Right kidney (tissue), 1 donor: ENCODE measurements at regions not wholly inside any gene's neighbourhood (a gene's known extent, or its start where the extent isn't known, plus 50 kb on each side); places are given as distances from the start of the nearest gene placed in this dataset.
"Not testable (repeated sequence)": the region's sequence is repeated elsewhere in the genome, so short reads cannot be mapped to it uniquely, and the experiment has no call there.

ENCODE experiments used
- DNase-seq: peaks from one replicate; pipeline ENCODE4 v3.0.0-alpha.2; 2016

DNA sequence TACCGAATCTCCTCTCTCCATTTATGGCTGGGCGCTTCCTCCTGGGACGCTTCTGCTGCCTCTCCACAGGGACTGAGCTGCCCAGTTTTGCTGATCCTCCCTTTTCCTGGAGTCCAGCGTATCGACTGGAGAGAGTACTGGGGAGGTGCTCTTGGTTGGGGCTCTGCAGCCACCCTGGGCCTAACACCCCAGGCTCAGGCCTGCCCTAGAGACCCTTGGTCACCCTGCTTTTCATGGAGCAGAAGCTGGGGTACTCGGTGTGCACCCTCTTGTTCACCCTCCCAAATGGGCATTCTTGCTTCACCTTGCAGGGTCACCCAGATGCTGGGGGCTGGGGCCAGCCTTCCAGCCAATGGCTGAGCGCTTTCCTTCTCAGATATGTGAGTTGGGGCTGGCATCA lies 88.8 kb upstream of the RET start:
- DNase-seq = no peak

DNA sequence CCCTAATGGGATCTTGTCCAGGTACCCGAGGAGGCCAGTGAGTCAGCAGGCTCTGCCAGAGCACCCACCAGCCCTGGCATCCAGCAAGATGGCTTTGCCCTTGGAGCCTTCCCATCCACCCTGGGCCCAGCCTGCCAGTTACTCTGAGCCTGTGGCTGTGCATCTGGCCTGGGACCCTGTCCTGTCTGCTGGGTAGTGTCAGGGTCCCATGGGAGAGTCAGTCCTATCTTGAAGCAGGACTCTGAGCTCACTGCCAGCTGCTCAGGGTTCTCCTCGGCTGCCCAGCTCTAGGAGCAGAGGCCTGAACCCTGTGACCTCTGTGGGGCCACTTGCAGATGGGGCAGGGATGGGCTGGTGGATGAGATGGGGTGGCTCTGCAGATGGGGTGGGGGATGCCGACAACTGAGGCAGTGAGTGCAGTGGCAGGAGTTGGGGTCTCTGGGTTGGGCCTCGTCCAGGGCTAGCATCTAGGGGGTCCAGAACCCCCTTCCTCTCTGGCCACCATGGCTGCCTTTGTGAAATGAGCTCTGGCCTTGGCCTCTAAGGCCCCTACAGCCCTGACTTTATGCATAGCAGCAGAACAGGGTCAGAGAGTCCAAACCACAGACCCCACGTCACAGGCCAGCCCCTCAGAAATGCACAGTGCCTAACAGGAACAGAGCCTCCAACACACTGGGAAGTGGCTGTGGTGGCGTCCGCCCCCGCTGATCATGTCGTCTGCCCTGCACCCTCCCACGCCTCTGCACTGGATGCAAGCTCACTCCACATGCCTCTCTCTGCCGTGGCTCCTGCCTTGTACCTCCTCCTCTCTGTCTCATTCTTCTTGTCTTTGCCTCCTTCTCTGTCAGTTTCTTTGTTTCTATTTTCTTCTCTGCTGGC lies 88.1 kb upstream of the RET start:
- DNase-seq = peak; percentile 28

DNA sequence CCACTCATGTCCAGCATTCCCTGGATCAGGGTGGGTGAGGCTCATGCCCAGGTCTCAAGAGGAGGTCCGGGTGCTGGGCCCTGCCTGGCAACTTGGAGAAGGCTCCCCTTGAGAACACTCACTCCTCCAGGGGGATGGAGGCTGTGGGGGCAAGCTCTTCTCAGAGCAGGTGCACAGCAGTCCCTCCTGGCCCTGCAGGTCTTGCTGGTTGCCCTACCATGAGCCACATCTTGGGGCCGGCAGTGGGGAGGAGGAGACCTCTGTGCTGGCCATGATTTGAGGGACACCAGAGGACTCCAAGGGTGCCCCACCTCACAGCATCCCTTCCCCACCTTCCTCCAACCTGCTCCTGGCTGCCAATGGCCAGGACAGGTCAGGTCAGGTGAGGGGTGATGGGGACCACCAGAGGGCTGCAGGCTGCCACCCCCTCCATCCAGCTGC lies 87.4 kb upstream of the RET start:
- DNase-seq = no peak

DNA sequence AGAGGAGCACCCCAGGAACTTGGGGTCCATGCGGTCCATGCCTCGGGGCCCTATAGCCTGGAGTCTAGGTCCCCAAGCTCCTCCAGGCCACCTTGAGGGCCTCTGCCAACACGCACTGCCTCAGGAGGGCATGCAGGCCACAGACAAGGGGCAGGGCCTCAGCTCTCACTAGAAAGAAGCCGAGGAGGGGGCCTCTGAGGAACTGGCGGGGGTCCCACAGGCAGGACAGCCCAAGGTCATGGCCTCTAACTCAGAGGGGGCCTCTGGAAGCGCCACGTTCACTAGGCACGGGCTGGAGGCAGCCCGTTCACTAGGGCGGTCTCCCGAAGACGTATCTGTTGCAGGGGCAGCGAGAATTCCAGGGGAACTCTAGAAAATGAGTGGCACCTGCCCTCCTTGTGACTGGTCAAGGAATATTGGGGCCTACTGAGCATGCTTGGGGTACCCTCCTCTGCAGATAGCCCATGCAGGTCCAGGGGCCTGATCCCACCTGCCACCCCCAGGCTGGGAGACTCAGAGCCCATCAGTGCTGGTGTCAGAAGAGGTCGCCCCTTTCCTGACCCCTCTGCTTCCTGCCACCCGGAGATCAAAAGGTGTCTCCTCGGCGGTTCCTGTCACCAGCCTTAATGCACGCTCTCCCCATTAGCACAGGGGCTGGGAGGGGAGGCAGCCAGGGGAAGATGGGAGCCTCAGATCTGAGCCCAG lies 86.7 kb upstream of the RET start:
- DNase-seq = no peak

DNA sequence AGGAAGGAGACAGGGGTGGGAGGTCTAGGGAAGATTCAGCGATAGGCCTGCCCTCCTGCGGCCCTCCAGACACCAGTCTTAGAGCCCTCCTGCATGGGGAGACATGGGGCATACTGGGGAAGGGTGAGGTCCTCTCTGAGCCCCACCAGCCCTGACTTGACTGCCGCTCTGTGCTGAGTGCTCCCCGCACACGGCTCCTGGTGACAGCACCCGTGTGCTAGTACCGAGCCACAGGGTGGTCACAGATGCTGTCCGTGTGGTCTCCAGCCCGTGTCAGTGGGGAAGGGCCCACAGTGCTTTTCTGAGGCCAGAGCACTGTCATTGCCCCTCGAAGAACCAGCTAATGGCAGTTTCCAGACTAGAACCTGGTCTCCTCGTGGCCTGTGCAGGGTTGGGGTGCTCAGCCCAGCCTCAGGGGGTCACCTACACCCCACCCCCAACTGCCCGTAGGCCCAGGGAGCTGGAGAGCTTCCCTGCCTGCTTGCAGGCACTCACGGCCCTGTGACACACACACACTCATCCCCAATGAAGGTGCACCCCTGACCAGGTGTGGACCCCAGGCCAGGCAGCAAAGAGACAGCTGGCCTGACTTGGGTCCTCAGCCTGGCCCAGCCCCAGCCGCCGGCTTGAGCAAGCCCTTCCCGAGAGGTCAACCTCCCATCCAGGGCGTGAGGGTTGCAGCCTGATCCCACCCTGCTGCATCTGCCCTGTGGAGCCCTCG lies 86.0 kb upstream of the RET start:
- DNase-seq = no peak

DNA sequence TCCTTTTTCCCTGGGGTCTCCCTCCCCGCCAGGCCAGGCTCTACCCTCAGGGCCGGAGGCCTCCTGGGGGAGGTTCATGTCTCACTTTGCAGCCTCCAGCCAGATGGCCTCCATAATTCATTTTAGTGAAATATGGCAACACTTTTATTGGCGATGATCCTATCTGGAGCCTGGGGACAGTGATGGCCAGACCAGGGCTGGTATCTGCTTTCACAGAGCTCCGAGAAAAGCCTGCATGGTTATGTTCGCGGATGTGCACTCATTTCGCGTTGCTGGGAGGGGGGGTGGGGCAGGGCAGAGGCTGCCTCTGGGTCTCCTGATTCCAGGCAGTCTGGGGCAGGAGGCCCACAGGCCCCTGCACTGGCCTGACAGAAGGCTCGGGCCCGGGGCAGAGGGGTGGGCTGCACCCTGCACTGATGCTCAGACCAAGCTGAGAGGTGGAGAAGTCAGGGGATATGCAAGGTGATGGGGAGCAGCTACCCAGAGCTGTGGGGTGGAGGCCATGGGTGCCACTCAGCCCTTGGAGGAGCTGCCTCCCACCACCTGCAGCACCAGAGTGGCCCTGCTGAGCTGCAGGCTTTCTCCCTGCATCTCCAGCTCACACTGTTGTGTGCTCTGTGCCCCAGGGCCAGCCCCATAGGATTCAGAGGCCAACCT lies 85.3 kb upstream of the RET start:
- no peak for DNase-seq

DNA sequence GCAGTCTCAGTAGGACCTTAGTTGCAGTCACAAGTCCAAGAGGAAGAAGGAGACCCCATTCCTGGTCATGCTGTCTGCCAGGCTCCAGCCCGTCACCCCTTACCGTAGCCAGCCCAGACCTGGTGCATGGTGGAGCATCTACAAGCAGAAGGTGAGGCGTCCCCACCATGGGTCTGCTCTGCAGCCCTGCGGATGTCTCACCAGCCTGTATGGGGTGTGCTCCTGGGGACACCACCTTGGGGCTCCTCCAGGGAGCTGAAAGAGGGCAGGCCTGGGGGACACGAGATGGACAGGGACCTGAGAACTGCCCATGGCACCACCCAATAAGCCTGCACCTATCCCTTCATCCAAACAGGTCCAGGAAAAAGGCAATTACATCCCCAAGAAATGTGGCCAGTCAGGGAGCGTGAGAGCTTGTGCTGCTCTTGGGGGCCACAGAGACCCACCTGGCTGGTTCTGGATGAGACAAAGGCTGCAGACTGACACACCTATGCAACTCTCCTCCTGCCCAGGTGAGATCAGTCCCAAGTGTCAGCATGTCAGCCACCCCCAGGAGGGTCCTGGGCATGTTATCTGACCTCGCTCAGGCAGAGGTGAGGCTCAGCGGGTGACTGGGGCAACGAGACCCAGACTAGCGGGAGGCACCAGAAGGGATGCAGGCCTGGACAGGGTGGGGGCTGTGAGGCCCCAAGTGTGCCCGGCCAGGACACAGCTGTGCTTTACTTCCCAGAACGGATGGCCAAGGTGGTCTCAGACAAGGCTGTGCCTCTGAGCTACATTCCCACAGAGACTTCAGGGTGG lies 84.5 kb upstream of the RET start:
- DNase-seq = no peak

DNA sequence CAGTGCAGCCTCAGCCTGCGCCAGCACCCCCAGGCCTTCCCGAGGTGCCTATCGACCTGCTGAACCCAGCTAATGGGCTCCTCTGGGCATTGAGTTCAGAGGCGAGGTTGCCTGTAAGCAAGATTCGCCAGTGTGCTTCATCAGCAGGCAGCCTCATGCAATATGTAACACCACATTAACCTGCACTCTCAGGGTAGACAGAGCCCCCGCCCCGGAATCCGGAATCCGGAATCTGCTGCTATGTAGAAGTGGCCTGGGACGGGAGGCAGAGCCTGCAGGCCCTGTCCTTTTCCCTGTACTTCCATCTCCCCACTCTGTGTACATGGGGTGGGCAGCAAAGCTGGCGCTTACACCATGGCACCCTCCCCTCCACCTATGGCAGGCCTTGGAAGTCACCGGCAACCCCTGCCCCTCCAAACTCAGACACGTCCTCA lies 83.9 kb upstream of the RET start:
- DNase-seq = no peak

DNA sequence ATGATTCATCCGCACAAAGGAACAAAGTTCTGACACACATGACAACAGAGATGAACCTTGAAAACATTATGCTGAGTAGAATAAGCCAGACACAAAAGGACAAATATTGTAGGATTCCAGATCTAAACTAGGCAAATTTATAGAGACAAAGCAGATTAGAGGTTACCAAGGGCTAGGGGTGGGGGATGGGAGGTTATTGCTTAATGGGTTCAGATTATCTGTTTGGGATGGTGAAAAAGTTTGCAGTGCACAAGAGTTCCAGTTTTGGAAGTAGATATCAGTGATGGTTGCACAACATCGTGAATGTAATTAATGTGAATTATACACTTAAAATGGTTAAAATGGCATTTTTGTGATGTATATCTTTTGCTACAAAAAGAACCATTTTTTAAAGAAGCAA lies 82.0 kb upstream of the RET start:
- not testable (repeated sequence) for DNase-seq

DNA sequence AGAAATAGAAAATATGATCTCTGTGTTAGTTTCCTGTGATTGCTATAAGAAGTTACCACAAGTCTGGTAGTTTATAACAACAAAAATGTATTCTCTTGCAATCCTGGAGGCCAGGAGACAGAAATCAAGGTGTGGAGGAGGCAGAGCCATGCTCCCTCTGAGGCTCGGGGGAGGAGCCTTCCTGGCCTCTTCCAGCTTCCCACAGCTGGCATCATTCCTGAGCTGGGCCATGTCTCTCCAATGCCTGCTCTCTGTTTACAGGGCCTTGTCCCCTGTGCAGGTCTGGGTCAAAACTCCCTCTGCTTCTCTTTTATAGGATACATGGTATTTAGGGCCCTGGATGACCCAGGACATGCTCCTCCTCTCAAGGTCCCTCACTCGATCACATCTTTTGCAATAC lies 81.3 kb upstream of the RET start:
- DNase-seq = no peak

DNA sequence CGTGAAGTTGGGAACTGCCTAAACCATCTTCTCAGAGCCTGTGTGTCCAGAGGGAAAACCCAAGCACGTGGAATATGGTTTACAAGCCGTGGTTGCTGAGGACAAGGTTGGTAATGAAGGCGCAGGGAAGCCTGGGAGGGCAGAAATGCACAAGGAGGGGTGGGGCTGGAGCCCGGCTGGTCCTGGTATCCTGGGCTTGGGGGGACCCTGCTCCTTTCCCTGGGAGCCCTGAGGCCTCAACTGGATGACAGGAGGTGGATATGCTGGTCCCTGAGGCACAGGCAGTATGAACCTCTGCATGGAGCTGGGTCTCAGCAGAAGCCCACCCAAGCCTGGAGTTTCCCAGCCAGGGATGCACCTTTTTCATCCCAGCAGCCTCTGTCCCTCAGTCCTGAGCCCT lies 80.3 kb upstream of the RET start:
- no peak for DNase-seq

DNA sequence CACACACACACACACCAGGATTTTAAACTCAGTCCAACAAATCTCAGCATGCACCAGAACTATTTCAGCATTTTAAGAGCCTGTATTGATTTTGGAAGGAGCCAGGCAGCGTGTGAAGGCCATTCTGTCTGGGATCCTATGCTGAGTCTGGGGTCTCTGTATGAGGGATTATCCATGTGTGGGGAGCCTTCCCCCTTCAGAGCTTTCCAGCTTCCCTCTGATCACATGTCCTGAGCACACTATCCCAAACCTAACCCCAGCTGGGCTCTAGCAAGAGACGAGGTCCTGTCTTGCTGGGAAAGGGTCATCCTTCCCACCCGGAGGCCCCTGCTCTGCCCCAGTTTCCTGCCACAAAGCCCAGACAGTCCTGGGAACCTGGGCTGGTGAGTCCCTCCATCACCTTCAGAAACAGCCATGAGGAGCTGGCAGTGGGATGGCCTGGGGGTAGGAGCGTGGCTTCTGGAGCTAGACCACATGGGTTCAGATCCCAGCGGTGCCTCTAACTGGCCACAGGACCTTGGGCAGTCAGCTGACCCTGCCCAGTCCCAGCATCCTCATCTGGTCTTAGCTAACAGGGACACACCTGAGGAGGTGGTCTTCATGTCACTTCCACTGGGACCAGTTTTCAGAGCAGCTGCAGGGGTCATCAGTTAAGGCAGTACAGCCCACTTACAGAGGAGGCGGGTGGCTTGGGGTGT lies 79.6 kb upstream of the RET start:
- DNase-seq = no peak

DNA sequence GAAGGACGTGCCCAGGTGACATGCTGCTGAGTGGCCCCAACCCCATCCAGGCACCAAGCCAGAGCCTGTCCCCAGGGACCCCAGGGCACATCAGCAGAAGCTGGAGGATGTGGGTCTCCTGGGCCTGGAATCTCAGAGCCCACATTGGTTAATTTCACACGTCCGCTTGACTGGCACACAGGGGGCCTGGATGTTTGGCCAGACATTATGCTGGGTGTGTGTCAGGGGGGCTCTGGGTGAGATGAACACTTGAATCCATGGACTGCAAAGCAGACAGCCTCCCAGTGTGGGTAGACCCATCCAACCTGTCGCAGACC lies 79.1 kb upstream of the RET start:
- DNase-seq = no peak

DNA sequence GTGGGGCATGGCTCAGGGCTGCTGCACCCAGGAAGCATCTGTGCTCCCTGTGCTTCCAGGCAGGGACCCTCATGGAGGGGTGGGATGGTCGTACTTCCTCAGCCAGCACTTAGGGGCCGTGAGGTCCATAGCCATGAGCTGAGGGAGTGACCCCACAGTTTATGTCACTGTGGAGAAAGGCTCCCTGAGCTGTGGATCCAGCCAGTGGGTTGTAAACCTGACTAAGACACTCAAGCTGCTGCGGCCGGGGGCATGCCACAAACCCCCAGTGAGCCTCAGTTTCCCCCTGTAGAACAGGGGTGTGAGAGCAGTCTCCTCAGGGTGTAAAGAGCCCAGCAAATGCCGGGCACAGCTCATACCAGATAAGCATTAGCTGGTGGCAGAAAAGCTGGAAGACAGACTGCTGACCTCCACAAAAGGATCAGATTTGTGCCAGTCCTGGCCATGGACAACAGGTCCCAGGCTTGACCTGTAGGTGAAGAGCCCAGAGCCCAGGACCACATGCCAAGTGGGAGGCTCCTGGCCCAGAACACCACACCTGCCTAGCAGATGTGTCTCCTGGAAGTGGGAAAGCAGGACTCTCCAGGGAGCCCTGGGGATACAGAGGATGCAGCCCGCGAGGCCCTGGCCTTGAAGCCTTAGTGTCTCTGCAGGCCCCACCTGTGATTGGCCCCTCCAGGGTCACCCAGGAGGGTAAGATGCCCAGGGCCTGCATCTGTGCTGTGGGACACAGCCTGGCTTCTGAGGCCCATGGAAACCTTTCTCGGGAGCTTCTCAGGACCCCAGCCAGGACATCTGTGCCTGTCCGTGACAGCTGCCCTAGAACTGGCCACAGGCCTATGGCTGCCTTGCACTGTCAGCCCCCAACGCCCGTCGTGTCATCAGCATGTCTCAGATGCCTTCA lies 78.1 kb upstream of the RET start:
- DNase-seq = no peak

DNA sequence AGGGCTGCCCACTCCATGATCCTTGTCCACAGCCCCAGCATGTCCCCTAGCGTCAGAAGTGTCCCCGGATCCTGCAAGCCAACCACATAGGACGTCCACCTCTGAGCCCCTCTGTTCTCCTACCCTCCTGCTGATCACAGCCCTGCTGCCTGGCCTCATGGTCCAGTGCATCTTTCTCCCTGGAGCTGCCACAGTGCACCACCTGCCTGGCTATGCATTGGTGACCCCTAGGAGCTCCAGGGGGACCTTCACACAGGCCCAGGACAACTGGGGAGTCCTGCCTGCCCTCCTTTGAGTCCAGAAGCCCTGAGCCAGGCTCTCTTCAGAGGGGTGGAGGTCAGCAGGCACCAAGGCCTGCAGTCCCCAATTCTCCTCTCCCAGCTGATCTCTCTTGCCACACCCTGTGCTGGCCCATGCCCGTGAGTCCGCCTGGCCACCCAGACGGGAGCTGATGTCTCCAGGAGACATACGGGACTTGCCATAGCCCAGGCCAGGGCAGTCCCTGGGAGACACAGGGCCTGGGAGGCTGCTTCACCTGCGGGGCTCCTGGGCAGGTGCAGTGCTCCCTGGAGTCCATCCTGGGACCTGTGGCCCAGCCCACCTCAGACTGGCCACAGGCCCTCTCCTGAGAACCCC lies 77.4 kb upstream of the RET start:
- DNase-seq = no peak

DNA sequence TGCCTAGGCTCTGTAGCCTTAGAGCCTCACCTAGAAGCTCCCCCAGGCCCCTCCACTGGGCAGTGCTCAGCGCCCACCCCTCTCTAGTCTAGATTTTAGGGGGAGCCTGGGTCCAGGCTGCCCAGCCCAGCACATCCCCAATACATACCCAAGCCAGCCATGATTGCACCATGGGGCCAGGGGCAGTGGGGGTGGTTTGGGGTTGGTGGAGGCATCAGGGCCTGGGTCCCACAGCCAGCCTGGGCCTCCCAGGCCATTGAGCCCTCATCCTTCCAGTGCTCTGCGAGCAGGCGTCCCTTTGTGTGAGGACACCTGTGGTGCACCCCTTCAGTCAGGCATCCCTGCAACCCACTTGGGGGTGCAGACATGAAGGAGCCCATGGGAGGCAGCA lies 76.9 kb upstream of the RET start:
- DNase-seq = no peak

DNA sequence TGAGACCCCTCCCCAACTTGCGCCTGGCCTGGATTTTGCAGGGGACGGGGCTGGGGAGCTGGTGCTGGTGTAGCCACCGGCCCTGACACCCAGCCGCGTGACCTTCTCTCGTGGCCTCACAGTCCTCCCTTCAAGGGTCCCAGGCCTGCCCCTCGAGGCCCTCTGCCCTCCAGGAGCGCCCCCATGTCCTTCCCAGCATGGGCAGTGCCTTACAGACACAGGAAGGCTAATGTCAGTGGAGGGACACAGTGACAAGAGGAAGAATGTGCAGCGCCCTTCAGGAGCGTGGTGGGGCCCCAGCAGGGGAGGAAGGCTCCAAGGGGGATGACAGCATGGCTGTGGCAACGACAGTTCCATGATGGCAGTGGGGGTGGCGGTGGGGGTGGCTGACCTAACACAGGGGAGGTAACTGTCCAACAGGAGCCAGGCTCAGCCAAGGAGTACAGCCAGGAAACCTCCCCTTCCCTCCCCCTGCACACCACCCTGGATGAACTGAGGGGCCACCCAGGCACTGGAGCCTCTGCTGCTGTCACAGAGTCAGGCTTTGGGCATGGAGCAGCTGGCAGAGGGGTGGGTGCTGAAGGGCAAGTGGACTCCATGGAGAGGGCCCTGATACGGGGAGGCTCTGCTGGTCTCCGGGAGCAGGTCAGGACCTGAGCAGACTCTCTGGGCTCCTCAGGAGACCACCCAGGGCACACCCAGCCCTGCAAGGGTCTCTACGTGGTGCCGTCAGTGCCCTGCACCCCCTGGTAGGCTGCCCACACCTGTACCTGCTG lies 76.0 kb upstream of the RET start:
- DNase-seq = no peak

DNA sequence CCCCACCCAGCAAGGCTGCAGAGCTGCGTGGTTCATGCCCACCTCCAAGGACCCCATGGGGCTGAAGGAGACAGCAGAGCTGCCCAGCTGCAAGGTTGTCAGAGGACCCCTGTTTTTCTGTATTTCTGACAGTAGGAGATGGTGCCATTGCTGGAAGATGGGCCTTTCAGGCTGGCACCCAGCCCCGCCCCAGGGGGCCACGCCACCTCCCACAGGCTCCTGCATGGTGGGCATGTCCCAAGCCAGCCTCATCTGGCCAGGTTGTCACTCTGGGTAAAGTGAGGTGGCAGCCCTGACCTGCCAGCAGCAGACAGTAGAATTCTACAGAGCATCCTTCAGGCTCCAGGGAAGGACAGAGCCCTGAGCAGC lies 75.5 kb upstream of the RET start:
- no peak for DNase-seq

DNA sequence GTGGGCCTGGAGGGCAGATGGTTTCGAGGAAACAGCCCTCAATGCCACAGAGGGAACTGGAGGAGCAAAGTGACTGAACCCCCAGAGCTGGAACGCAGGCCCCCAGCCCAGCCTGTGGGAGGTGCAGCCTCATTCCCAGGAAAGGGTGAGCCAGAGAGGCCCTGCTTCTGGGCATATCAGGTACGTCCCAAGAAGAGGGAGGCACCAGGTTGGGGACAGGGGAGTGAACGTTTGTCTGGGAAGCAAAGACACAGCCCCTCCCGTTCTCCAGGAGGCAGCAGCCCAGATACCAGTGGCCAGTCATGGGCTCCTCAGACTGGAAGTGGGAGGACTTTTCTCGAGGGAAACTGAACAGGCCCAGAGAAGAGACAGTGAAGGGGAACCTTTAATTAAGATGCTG lies 74.3 kb upstream of the RET start:
- no peak for DNase-seq
